ENCODE measurements at regions not wholly inside any gene's neighbourhood (a gene's known extent, or its start where the extent isn't known, plus 50 kb on each side); places are given as distances from the start of the nearest gene placed in this dataset.

- no peak for TF ChIP-seq TAF1 (IDR thresholded peaks at IDR 0.05; ENCODE audit: borderline replicate concordance, insufficient read depth, low read length)
- TF ChIP-seq REST (IDR thresholded peaks at IDR 0.05; ENCODE audit: insufficient read depth in 1 of 2, low read depth in 2 of 2, low read length in 2 of 2), result no peak
- no peak for TF ChIP-seq POLR2AphosphoS5 (IDR thresholded peaks at IDR 0.05; ENCODE audit: low read depth, low read length)
- TF ChIP-seq FOXP2 (optimal IDR thresholded peaks at IDR 0.05; ENCODE audit: borderline replicate concordance, extremely low read depth, extremely low read length, insufficient read depth), result no peak
- no peak for TF ChIP-seq SIN3A (IDR thresholded peaks at IDR 0.05; ENCODE audit: borderline replicate concordance, insufficient read depth, low read length)
These were observed 84.5 kb downstream of the SPRY2 start for GRCh38 chr13:80256352-80256932.

GRCh38 chr13:80255946-80256345, 85.0 kb downstream of the SPRY2 start:
- TF ChIP-seq POLR2AphosphoS5 (IDR thresholded peaks at IDR 0.05; ENCODE audit: low read depth, low read length) (no peak), REST (IDR thresholded peaks at IDR 0.05; ENCODE audit: insufficient read depth in 1 of 2, low read depth in 2 of 2, low read length in 2 of 2) (no peak), TAF1 (IDR thresholded peaks at IDR 0.05; ENCODE audit: borderline replicate concordance, insufficient read depth, low read length) (no peak), SIN3A (IDR thresholded peaks at IDR 0.05; ENCODE audit: borderline replicate concordance, insufficient read depth, low read length) (no peak), FOXP2 (optimal IDR thresholded peaks at IDR 0.05; ENCODE audit: borderline replicate concordance, extremely low read depth, extremely low read length, insufficient read depth) (no peak)

GRCh38 chr13:80251403-80251802, 89.5 kb downstream of the SPRY2 start:
- TF ChIP-seq TAF1 (IDR thresholded peaks at IDR 0.05; ENCODE audit: borderline replicate concordance, insufficient read depth, low read length) (no peak), REST (IDR thresholded peaks at IDR 0.05; ENCODE audit: insufficient read depth in 1 of 2, low read depth in 2 of 2, low read length in 2 of 2) (no peak), SIN3A (IDR thresholded peaks at IDR 0.05; ENCODE audit: borderline replicate concordance, insufficient read depth, low read length) (no peak), FOXP2 (optimal IDR thresholded peaks at IDR 0.05; ENCODE audit: borderline replicate concordance, extremely low read depth, extremely low read length, insufficient read depth) (no peak), POLR2AphosphoS5 (IDR thresholded peaks at IDR 0.05; ENCODE audit: low read depth, low read length) (no peak)

GRCh38 chr13:80250213-80250810, 90.6 kb downstream of the SPRY2 start:
- TF ChIP-seq FOXP2 (optimal IDR thresholded peaks at IDR 0.05; ENCODE audit: borderline replicate concordance, extremely low read depth, extremely low read length, insufficient read depth), result no peak
- no peak for TF ChIP-seq REST (IDR thresholded peaks at IDR 0.05; ENCODE audit: insufficient read depth in 1 of 2, low read depth in 2 of 2, low read length in 2 of 2)
- TF ChIP-seq POLR2AphosphoS5 (IDR thresholded peaks at IDR 0.05; ENCODE audit: low read depth, low read length), result no peak
- no peak for TF ChIP-seq SIN3A (IDR thresholded peaks at IDR 0.05; ENCODE audit: borderline replicate concordance, insufficient read depth, low read length)
- no peak for TF ChIP-seq TAF1 (IDR thresholded peaks at IDR 0.05; ENCODE audit: borderline replicate concordance, insufficient read depth, low read length)

Measured in PFSK-1 (cell line).